ENCODE measurements at regions not wholly inside any gene's neighbourhood (a gene's known extent, or its start where the extent isn't known, plus 50 kb on each side); places are given as distances from the start of the nearest gene placed in this dataset.

DNA sequence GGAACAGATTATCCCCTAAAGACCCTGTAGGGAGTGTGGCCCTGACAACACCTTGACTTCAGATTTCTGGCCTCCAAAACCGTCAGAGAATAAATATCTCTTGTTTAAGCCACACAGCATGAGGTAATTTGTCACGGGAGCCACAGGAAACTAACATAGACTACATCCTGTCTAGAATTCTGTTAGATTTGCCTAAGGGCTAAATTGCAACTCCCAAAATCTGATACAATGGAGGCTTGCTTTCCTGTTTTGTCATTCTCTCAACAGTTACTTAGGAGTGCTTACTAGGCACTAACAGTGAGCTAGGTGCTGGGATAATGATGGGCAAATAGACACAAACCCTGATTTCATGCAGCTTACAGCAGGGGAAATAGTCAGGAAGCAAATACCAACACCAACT is 141.6 kb downstream of the MIS18A start:
- TF ChIP-seq EZH2phosphoT487 (IDR thresholded peaks at IDR 0.05; ENCODE audit: low read depth), result no peak
- TF ChIP-seq, protein P1, sequence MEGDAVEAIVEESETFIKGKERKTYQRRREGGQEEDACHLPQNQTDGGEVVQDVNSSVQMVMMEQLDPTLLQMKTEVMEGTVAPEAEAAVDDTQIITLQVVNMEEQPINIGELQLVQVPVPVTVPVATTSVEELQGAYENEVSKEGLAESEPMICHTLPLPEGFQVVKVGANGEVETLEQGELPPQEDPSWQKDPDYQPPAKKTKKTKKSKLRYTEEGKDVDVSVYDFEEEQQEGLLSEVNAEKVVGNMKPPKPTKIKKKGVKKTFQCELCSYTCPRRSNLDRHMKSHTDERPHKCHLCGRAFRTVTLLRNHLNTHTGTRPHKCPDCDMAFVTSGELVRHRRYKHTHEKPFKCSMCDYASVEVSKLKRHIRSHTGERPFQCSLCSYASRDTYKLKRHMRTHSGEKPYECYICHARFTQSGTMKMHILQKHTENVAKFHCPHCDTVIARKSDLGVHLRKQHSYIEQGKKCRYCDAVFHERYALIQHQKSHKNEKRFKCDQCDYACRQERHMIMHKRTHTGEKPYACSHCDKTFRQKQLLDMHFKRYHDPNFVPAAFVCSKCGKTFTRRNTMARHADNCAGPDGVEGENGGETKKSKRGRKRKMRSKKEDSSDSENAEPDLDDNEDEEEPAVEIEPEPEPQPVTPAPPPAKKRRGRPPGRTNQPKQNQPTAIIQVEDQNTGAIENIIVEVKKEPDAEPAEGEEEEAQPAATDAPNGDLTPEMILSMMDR (IDR thresholded peaks at IDR 0.05; ENCODE audit: low read depth, low read length), result no peak
- Histone ChIP-seq H4K20me1 (ENCODE audit: insufficient read depth, low read length) (no peaks in the 10 kb centered on the region), H3K9ac (ENCODE audit: low read length) (no peak overlapping the region), H3K27me3 (ENCODE audit: low read depth, low read length) (no peaks in the 10 kb centered on the region), H3K36me3 (replicated peaks; ENCODE audit: low read depth, low read length) (no peaks in the 10 kb centered on the region), H3K4me3 (ENCODE audit: low read length) (no peak overlapping the region), H3K27ac (ENCODE audit: low read length) (no peak overlapping the region), H3K4me2 (ENCODE audit: low read length) (no peak overlapping the region), H3K9me3 (ENCODE audit: insufficient read depth, low read length) (no peaks in the 10 kb centered on the region), H3K79me2 (ENCODE audit: low read length) (no peaks in the 10 kb centered on the region), H2AFZ (ENCODE audit: low read depth, low read length) (no peak overlapping the region), H3K4me1 (ENCODE audit: low read length) (peaks cover 19% of the 10 kb centered on the region)

- Histone ChIP-seq H4K20me1 (ENCODE audit: insufficient read depth, low read length) (no peaks in the 10 kb centered on the region), H3K27ac (ENCODE audit: low read length) (no peak overlapping the region), H3K4me3 (ENCODE audit: low read length) (peak overlapping the region; percentile 68), H3K36me3 (replicated peaks; ENCODE audit: low read depth, low read length) (no peaks in the 10 kb centered on the region), H2AFZ (ENCODE audit: low read depth, low read length) (no peak overlapping the region), H3K27me3 (ENCODE audit: low read depth, low read length) (no peaks in the 10 kb centered on the region), H3K4me2 (ENCODE audit: low read length) (peak overlapping the region; percentile 85), H3K9me3 (ENCODE audit: insufficient read depth, low read length) (no peaks in the 10 kb centered on the region), H3K9ac (ENCODE audit: low read length) (no peak overlapping the region), H3K4me1 (ENCODE audit: low read length) (peaks cover 19% of the 10 kb centered on the region), H3K79me2 (ENCODE audit: low read length) (no peaks in the 10 kb centered on the region)
- TF ChIP-seq, protein P1 (IDR thresholded peaks at IDR 0.05; ENCODE audit: low read depth, low read length), result no peak
- no peak for TF ChIP-seq EZH2phosphoT487 (IDR thresholded peaks at IDR 0.05; ENCODE audit: low read depth)
These were observed 142.3 kb downstream of the MIS18A start for GRCh38 chr21:32136546-32136945.

DNA sequence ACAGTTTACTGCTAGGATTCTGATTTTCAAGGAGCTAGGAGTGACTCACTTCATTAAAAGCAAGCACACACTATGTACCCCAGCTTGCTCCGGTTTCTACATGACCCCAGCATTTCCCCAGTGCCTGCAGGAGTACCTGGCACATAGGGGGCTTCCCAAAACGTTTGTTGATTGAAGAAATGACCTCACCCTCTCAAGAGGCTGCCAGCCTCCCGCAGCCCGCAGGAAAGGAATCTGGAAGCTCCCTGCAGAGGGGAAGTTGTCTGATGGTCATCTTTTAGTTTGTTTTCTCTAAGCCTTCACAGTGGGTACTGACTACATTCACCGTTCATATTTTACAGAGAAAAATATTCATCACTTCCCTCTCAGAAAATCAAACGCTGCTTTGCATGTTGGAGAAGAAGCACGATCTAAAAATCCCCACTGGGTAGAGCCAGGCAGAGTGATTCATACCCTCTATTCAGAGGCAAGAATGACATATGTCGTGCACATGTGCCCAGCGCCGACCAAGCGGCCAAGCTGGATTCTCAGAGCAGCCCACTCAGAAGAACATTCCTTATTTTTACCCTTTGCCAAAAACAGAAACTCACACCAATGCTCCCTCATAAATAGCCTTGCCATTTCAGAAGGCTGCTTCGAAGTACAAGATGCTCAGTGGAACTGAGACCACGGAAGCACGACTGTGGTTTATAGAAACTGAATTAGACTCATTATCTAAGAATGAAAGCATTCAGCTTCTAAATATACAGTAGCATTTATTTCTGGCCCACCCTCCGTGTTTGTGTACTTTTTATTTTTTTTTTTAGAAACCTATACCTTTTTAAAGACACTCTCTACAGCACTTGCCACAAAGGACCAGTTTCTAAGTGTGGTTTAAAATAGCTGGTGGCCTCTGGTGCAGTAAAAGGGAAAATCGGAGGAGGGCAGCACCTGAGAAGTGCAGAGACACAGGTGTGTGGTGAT is 143.2 kb downstream of the MIS18A start:
- Histone ChIP-seq H2AFZ (ENCODE audit: low read depth, low read length) (peak overlapping the region; percentile 56; the same call in 1 of the 2 replicates), H3K27me3 (ENCODE audit: low read depth, low read length) (no peaks in the 10 kb centered on the region), H3K79me2 (ENCODE audit: low read length) (no peaks in the 10 kb centered on the region), H3K36me3 (replicated peaks; ENCODE audit: low read depth, low read length) (no peaks in the 10 kb centered on the region), H3K4me3 (ENCODE audit: low read length) (peak overlapping the region; percentile 68), H3K9ac (ENCODE audit: low read length) (peak overlapping the region; percentile 17; the same call in 1 of the 2 replicates), H3K4me2 (ENCODE audit: low read length) (peak overlapping the region; percentile 85), H3K4me1 (ENCODE audit: low read length) (peaks cover 19% of the 10 kb centered on the region), H4K20me1 (ENCODE audit: insufficient read depth, low read length) (no peaks in the 10 kb centered on the region), H3K9me3 (ENCODE audit: insufficient read depth, low read length) (no peaks in the 10 kb centered on the region), H3K27ac (ENCODE audit: low read length) (peak overlapping the region; percentile 36)
- no peak for TF ChIP-seq EZH2phosphoT487 (IDR thresholded peaks at IDR 0.05; ENCODE audit: low read depth)
- TF ChIP-seq, protein P1 (IDR thresholded peaks at IDR 0.05; ENCODE audit: low read depth, low read length), result peak; percentile 20; the same call in 1 of the 2 replicates

DNA sequence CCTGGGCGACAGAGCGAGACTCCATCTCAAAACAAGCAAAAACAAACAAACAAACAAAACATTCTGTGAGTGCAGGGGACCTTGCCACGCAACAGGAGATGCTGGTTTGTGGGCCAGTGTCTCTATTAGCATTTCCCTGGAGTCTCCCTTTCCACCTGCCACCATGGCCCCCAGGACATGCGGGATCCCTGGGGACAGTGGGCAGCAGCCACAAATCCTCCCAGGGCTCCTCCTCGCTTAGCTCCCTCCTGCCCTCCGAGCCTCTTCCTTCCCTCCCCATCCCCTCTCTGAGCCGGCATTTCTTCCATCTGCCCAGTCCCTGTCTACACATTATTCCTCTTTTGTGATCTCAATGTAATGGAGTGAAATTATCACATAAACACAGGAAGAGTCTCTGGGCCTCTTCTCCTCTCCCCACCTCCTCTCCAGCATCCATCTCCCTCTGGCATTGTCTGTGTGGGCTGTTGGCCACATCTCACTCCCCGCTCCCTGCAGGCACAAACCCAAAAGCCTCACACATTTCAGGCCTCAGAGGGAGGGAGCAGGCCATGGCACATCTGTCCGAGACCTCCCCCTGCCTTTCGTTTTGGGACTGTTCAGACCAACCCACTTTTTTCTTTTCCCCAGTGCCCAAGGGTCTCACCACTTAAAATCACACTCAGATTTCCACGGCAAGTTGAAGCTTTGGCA is 144.3 kb downstream of the MIS18A start:
- no peaks in the 10 kb centered on the region for H3K36me3 ChIP-seq (replicated peaks; ENCODE audit: low read depth, low read length)
- H4K20me1 ChIP-seq (ENCODE audit: insufficient read depth, low read length), result no peaks in the 10 kb centered on the region
- H3K9me3 ChIP-seq (ENCODE audit: insufficient read depth, low read length), result no peaks in the 10 kb centered on the region
- no peak overlapping the region for H3K27ac ChIP-seq (ENCODE audit: low read length)
- no peak overlapping the region for H3K4me3 ChIP-seq (ENCODE audit: low read length)
- no peak overlapping the region for H3K9ac ChIP-seq (ENCODE audit: low read length)
- H3K27me3 ChIP-seq (ENCODE audit: low read depth, low read length), result no peaks in the 10 kb centered on the region
- H3K79me2 ChIP-seq (ENCODE audit: low read length), result no peaks in the 10 kb centered on the region
- peaks cover 19% of the 10 kb centered on the region for H3K4me1 ChIP-seq (ENCODE audit: low read length)
- no peak overlapping the region for H3K4me2 ChIP-seq (ENCODE audit: low read length)
- TF ChIP-seq EZH2phosphoT487 (IDR thresholded peaks at IDR 0.05; ENCODE audit: low read depth), result no peak
- TF ChIP-seq, protein P1 (IDR thresholded peaks at IDR 0.05; ENCODE audit: low read depth, low read length), result no peak
- no peak overlapping the region for H2AFZ ChIP-seq (ENCODE audit: low read depth, low read length)

Data from OCI-LY3 (cell line).